CD4-positive, alpha-beta T cell (primary cell): ENCODE measurements at regions not wholly inside any gene's neighbourhood (a gene's known extent, or its start where the extent isn't known, plus 50 kb on each side); places are given as distances from the start of the nearest gene placed in this dataset.

Experiments used
- ATAC-seq: fragments of 200-7000 bp; cut with Tn5 transposase; one replicate; pipeline ENCODE4 v1.10.0; 2022; ENCODE audit warnings: mild to moderate bottlenecking; ENCODE audit not compliant: poor library complexity
- CTCF ChIA-PET: fragments of 350-600 bp; sonication (Branson Sonifier 250); formaldehyde crosslinking; loops from one replicate; lab custom pipeline; 2021; ENCODE audit warnings: antibody characterized with exemption, inconsistent platforms; lab: Charles Lee
- POLR2A ChIA-PET: fragments of 350-600 bp; sonication (Branson Sonifier 250); formaldehyde crosslinking; loops from one replicate; lab custom pipeline; 2021; ENCODE audit warnings: antibody characterized with exemption, inconsistent platforms; lab: Charles Lee
- DNase-seq, 14 experiments: peaks; one replicate each; pipeline ENCODE4 v3.0.0-alpha.2; 2013 to 2020; ENCODE audit warnings: mixed read lengths in 2 of 14
- H3K27ac ChIP-seq, 2 donors: one replicate each; pipeline versions ENCODE4 v1.5.1 to v1.7.0; 2013; ENCODE audit warnings: low read length in 2 of 2, low read depth in 1 of 2, mild to moderate bottlenecking in 1 of 2
- H3K27me3 ChIP-seq, 2 experiments: 1 replicate in 1 of 2; 2 replicates in 1 of 2; pipeline versions ENCODE4 v1.6.1 to v1.7.0; 2013; ENCODE audit warnings: low read length in 2 of 2, control low read depth in 1 of 2, mild to moderate bottlenecking in 1 of 2, moderate library complexity in 1 of 2; ENCODE audit not compliant: insufficient read depth in 2 of 2, control insufficient read depth in 1 of 2
- H3K36me3 ChIP-seq: one replicate; pipeline ENCODE4 v1.6.1; 2013; ENCODE audit warnings: low read length, control low read depth; ENCODE audit not compliant: insufficient read depth
- H3K4me1 ChIP-seq: one replicate; pipeline ENCODE4 v1.6.1; 2013; ENCODE audit warnings: low read length, control low read depth; ENCODE audit not compliant: insufficient read depth
- H3K4me3 ChIP-seq: one replicate; pipeline ENCODE4 v1.5.1; 2013; ENCODE audit warnings: mild to moderate bottlenecking, low read length, moderate library complexity
- H3K9me3 ChIP-seq, 2 experiments: 1 replicate in 1 of 2; 2 replicates in 1 of 2; pipeline versions ENCODE4 v1.6.1 to v1.7.0; 2013; ENCODE audit warnings: low read length in 2 of 2, mild to moderate bottlenecking in 2 of 2, control low read depth in 1 of 2, moderate library complexity in 1 of 2; ENCODE audit not compliant: control insufficient read depth in 1 of 2, insufficient read depth in 1 of 2
- H3K27ac Mint-ChIP-seq: one replicate; pipeline ENCODE4 v1.8.0; 2020; ENCODE audit warnings: mixed read lengths
- H3K27me3 Mint-ChIP-seq: one replicate; pipeline ENCODE4 v1.8.0; 2021; ENCODE audit warnings: mixed read lengths
- H3K36me3 Mint-ChIP-seq: one replicate; pipeline ENCODE4 v1.8.0; 2021; ENCODE audit warnings: low read depth, mixed read lengths
- H3K4me1 Mint-ChIP-seq: one replicate; pipeline ENCODE4 v1.8.0; 2021; ENCODE audit warnings: low read depth, mixed read lengths
- H3K4me3 Mint-ChIP-seq: one replicate; pipeline ENCODE4 v1.8.0; 2020; ENCODE audit warnings: mild to moderate bottlenecking, mixed read lengths
- H3K9me3 Mint-ChIP-seq: one replicate; pipeline ENCODE4 v1.8.0; 2020; ENCODE audit warnings: mixed read lengths
- CTCF ChIP-seq: fragments of 200-600 bp; IDR thresholded peaks from one replicate; pipeline ENCODE4 v1.8.0; 2022; ENCODE audit warnings: antibody characterized with exemption, mild to moderate bottlenecking
- intact Hi-C, 2 experiments: fragments of 100-400 bp; cut with DNase I in 1 of 2; cut with micrococcal nuclease in 1 of 2; formaldehyde crosslinking; loops; one replicate each; pipeline versions ENCODE4 v1.15.1 to v1.9.0; 2023 to 2025; cut with DNase I, micrococcal nuclease

DNA sequence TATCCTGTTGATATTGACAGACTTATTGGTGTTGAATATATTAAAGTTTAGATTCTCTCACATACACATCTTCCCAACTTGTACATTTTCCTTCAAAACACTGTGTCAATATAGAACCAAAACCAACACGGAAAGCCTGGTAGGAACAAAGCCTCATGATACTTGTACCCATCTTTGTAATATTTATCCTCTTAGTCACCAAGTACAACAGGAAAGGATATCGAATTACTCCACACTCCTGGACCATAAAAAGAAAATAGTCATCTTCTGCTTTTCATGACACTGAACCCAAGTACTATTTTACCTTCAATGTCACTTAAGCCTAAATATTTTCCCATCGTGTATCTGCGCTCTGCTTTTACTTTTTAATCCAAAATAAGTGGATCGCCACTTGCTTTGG is 702.9 kb upstream of the PCDH9 start:
- no peaks in the 10 kb centered on the region for H3K4me1 ChIP-seq
- H3K9me3 ChIP-seq: peaks cover 0 to 3% of the 10 kb centered on the region in 2 experiments
- peaks cover 4% of the 10 kb centered on the region for H3K9me3 Mint-ChIP-seq
- CTCF ChIA-PET: no interaction called here
- no peak overlapping the region for H3K27ac ChIP-seq
- no peak for ATAC-seq
- POLR2A ChIA-PET: no interaction called here
- no peak for DNase-seq
- no peak overlapping the region for H3K4me3 Mint-ChIP-seq
- H3K4me3 ChIP-seq: no peak overlapping the region
- H3K4me1 Mint-ChIP-seq: no peaks in the 10 kb centered on the region
- H3K27ac Mint-ChIP-seq: no peak overlapping the region
- intact Hi-C loops: no loop called here
- H3K36me3 ChIP-seq: no peaks in the 10 kb centered on the region
- H3K27me3 ChIP-seq: no peaks in the 10 kb centered on the region
- no peaks in the 10 kb centered on the region for H3K36me3 Mint-ChIP-seq
- TF ChIP-seq CTCF: no peak
- H3K27me3 Mint-ChIP-seq: no peaks in the 10 kb centered on the region

GRCh38 chr13:67917291-67917987 is 687.3 kb upstream of the PCDH9 start:
- Histone ChIP-seq H3K27me3 (no peaks in the 10 kb centered on the region), H3K36me3 (no peaks in the 10 kb centered on the region), H3K27ac (no peak overlapping the region), H3K9me3 (peaks cover 0 to 6% of the 10 kb centered on the region in 2 experiments), H3K4me3 (no peak overlapping the region), H3K4me1 (no peaks in the 10 kb centered on the region)
- intact Hi-C loops: no loop called here
- no peak for TF ChIP-seq CTCF
- no peak for ATAC-seq
- ChIA-PET CTCF (no interaction called here), POLR2A (no interaction called here)
- Mint-ChIP-seq H3K27me3 (no peaks in the 10 kb centered on the region), H3K27ac (no peak overlapping the region), H3K36me3 (no peaks in the 10 kb centered on the region), H3K4me3 (no peak overlapping the region), H3K9me3 (peaks cover 13% of the 10 kb centered on the region), H3K4me1 (no peaks in the 10 kb centered on the region)
- DNase-seq: no peak

DNA sequence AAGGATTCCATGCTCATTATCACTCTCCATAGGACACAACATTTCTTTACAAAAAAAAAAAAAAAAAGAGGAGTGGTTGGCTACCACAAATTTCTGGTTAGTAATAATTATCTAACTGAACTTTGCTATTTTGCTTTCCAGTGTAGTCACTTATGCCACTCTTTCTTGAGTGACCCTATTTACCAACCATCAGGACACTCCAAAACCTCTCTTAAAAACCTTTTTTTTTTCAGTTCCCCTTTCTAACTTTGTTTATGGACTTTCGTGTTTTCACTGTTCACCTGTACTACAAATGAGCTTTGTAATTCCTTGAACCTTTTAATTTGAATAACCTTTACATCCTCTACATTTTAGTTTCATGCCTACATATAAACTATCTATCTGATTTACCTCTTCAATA is 686.5 kb upstream of the PCDH9 start:
- no peak overlapping the region for H3K27ac Mint-ChIP-seq
- ATAC-seq (no peak), DNase-seq (no peak)
- no peak overlapping the region for H3K4me3 Mint-ChIP-seq
- H3K27me3 Mint-ChIP-seq: no peaks in the 10 kb centered on the region
- TF ChIP-seq CTCF: no peak
- ChIA-PET CTCF (no interaction called here), POLR2A (no interaction called here)
- intact Hi-C loops: no loop called here
- Histone ChIP-seq H3K27ac (no peak overlapping the region), H3K4me1 (no peaks in the 10 kb centered on the region), H3K9me3 (peaks cover 0 to 6% of the 10 kb centered on the region in 2 experiments), H3K27me3 (no peaks in the 10 kb centered on the region), H3K4me3 (no peak overlapping the region), H3K36me3 (no peaks in the 10 kb centered on the region)
- H3K36me3 Mint-ChIP-seq: no peaks in the 10 kb centered on the region
- H3K9me3 Mint-ChIP-seq: peaks cover 13% of the 10 kb centered on the region
- no peaks in the 10 kb centered on the region for H3K4me1 Mint-ChIP-seq
